HL-60 (cell line): ENCODE measurements at regions not wholly inside any gene's neighbourhood (a gene's known extent, or its start where the extent isn't known, plus 50 kb on each side); places are given as distances from the start of the nearest gene placed in this dataset.
"Not testable (repeated sequence)": the region's sequence is repeated elsewhere in the genome, so short reads cannot be mapped to it uniquely, and the experiment has no call there.

Experiments used
- DNase-seq, 2 experiments: peaks; one replicate each; pipeline ENCODE4 v3.0.0-alpha.2; 2010 to 2020; ENCODE audit warnings: low read depth in 1 of 2, low spot score in 1 of 2
- H3K27ac ChIP-seq: fragments of 250-450 bp; sonication (Bioruptor Pico); replicated peaks from 2 replicates; pipeline ENCODE4 v1.5.1; 2020; ENCODE audit warnings: mild to moderate bottlenecking, moderate library complexity
- H3K27me3 ChIP-seq: fragments of 250-450 bp; sonication (Bioruptor Pico); 2 replicates; pipeline ENCODE4 v1.5.1; 2021; ENCODE audit warnings: mild to moderate bottlenecking, moderate library complexity; ENCODE audit not compliant: insufficient read depth, poor library complexity, severe bottlenecking
- H3K4me3 ChIP-seq: replicated peaks from 2 replicates; pipeline ENCODE4 v1.5.1; 2011; ENCODE audit warnings: mild to moderate bottlenecking, control low read depth, low read length; ENCODE audit not compliant: insufficient read depth
- GABPA ChIP-seq: IDR thresholded peaks from 2 replicates; pipeline ENCODE4 v1.6.1; 2012; ENCODE audit warnings: low read depth
- POLR2AphosphoS5 ChIP-seq: IDR thresholded peaks from 2 replicates; pipeline ENCODE4 v1.6.1; 2012; ENCODE audit warnings: low read depth
- SPI1 ChIP-seq: IDR thresholded peaks from 2 replicates; pipeline ENCODE4 v1.6.1; 2012; ENCODE audit warnings: low read depth, mild to moderate bottlenecking, borderline replicate concordance
- TF ChIP-seq, protein P1 (sequence below): IDR thresholded peaks from one replicate; pipeline ENCODE4 v1.5.1; 2011; ENCODE audit warnings: low read length, control low read depth, inconsistent platforms; ENCODE audit not compliant: insufficient read depth
- TF ChIP-seq, protein P2 (sequence below): IDR thresholded peaks from 2 replicates; pipeline ENCODE4 v1.6.1; 2012; ENCODE audit warnings: low read depth; ENCODE audit not compliant: insufficient replicate concordance

DNA sequence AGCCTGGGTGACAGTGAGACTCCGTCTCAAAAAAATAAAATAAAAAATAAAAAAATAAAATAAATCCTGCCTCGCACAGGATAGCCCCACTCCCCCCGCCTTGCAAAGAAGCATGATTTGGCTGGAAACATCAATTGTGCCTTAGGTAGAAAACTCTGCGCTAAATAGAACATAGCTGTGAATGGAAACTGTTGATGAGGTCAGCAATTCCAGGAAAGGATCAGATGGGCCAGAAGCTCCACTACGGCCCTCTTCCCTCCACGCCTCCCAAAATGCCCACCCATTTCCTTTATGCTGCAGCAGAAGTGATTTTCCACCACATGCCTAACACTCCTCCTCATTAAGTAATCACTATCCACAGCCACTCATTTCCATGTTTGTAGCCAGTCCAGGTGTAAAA lies 473.4 kb downstream of the XYLT1 start:
- H3K4me3 ChIP-seq: no peak overlapping the region
- DNase-seq: no peak
- TF ChIP-seq, protein P1, sequence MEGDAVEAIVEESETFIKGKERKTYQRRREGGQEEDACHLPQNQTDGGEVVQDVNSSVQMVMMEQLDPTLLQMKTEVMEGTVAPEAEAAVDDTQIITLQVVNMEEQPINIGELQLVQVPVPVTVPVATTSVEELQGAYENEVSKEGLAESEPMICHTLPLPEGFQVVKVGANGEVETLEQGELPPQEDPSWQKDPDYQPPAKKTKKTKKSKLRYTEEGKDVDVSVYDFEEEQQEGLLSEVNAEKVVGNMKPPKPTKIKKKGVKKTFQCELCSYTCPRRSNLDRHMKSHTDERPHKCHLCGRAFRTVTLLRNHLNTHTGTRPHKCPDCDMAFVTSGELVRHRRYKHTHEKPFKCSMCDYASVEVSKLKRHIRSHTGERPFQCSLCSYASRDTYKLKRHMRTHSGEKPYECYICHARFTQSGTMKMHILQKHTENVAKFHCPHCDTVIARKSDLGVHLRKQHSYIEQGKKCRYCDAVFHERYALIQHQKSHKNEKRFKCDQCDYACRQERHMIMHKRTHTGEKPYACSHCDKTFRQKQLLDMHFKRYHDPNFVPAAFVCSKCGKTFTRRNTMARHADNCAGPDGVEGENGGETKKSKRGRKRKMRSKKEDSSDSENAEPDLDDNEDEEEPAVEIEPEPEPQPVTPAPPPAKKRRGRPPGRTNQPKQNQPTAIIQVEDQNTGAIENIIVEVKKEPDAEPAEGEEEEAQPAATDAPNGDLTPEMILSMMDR: no peak
- TF ChIP-seq GABPA (no peak), POLR2AphosphoS5 (no peak), SPI1 (no peak)
- TF ChIP-seq, protein P2, sequence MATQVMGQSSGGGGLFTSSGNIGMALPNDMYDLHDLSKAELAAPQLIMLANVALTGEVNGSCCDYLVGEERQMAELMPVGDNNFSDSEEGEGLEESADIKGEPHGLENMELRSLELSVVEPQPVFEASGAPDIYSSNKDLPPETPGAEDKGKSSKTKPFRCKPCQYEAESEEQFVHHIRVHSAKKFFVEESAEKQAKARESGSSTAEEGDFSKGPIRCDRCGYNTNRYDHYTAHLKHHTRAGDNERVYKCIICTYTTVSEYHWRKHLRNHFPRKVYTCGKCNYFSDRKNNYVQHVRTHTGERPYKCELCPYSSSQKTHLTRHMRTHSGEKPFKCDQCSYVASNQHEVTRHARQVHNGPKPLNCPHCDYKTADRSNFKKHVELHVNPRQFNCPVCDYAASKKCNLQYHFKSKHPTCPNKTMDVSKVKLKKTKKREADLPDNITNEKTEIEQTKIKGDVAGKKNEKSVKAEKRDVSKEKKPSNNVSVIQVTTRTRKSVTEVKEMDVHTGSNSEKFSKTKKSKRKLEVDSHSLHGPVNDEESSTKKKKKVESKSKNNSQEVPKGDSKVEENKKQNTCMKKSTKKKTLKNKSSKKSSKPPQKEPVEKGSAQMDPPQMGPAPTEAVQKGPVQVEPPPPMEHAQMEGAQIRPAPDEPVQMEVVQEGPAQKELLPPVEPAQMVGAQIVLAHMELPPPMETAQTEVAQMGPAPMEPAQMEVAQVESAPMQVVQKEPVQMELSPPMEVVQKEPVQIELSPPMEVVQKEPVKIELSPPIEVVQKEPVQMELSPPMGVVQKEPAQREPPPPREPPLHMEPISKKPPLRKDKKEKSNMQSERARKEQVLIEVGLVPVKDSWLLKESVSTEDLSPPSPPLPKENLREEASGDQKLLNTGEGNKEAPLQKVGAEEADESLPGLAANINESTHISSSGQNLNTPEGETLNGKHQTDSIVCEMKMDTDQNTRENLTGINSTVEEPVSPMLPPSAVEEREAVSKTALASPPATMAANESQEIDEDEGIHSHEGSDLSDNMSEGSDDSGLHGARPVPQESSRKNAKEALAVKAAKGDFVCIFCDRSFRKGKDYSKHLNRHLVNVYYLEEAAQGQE: no peak
- H3K27me3 ChIP-seq: no peaks in the 10 kb centered on the region
- H3K27ac ChIP-seq: no peak overlapping the region

DNA sequence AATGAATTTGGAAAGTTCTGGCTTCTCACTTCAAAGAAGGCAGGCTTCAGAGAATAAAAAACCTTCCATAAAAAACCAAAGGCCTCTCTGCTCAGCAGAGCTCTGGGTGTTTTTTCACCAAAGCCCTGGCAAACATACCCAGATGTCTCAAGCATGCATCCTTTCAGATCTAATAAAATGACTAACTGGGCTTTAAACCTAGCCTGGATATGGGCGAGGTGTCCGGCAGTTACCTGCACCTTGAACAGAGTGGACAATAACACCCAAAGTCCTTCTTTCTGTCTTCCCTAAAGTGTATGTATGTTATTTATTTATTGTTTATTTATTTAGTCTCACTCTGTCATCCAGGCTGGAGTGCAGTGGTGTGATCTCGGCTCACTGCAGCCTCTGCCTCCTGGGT lies 469.3 kb downstream of the XYLT1 start:
- DNase-seq: no peak
- Histone ChIP-seq H3K27me3 (no peaks in the 10 kb centered on the region), H3K27ac (no peak overlapping the region), H3K4me3 (no peak overlapping the region)
- TF ChIP-seq, protein P1: no peak
- TF ChIP-seq GABPA (no peak), SPI1 (no peak), POLR2AphosphoS5 (no peak)
- TF ChIP-seq, protein P2: no peak

DNA sequence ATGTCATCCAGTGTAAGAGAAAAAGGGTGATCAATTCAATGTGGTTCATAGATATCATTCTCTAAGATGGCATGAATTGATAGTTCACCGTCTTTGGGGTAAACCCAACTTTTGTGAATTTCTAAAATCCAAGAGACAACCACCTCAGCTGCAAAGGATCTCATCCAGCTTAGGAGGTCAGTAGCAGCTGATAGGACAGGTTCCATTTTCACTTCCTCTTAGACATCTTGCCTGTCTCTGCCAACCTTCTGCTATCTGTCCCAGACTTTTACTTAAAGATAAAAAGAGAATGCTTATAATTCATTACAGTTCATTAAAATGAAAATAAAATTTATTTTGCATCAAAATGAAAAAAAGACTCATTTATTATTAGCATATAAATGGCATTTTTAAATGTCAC lies 468.2 kb downstream of the XYLT1 start:
- TF ChIP-seq SPI1 (peak; percentile 38; the same call in 1 of the 2 replicates), POLR2AphosphoS5 (no peak)
- Histone ChIP-seq H3K27ac (no peak overlapping the region), H3K27me3 (no peaks in the 10 kb centered on the region), H3K4me3 (no peak overlapping the region)
- DNase-seq: no peak

DNA sequence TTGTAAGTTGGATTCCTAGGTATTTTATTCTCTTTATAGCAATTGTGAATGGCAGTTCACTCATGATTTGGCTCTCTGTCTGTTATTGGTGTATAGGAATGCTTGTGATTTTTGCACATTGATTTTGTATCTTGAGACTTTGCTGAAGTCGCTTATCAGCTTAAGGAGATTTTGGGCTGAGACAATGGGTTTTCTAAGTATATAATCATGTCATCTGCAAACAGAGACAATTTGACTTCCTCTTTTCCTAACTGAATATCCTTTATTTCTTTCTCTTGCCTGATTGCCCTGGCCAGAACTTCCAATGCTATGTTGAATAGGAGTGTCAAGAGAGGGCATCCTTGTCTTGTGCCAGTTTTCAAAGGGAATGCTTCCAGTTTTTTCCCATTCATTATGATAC lies 464.8 kb downstream of the XYLT1 start:
- not testable (repeated sequence) for H3K4me3 ChIP-seq, H3K27me3 ChIP-seq, H3K27ac ChIP-seq, DNase-seq

DNA sequence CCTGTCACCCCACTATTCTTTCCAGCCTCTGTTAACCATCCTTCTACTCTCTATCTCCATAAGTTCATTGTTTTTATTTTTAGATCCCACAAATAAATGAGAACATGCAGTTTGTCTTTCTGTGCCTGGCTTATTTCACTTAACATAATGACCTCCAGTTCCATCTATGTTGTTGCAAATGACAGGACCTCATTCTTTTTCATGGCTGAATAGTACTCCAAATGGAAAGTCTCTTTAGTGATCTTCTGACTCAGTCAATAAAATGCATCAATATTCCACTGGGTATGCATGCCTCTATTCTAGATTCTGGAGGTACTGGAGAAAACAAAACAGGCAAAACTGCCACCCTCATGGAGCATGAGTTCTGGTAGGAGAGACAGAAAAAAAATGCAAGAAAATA lies 459.0 kb downstream of the XYLT1 start:
- DNase-seq: no peak
- Histone ChIP-seq H3K27me3 (no peaks in the 10 kb centered on the region), H3K27ac (no peak overlapping the region), H3K4me3 (no peak overlapping the region)
- TF ChIP-seq GABPA: no peak
- no peak for TF ChIP-seq POLR2AphosphoS5
- TF ChIP-seq SPI1: no peak
- TF ChIP-seq, protein P2: no peak
- TF ChIP-seq, protein P1: no peak
